ENCODE measurements at regions not wholly inside any gene's neighbourhood (a gene's known extent, or its start where the extent isn't known, plus 50 kb on each side); places are given as distances from the start of the nearest gene placed in this dataset.
"Not testable (repeated sequence)": the region's sequence is repeated elsewhere in the genome, so short reads cannot be mapped to it uniquely, and the experiment has no call there.

DNA sequence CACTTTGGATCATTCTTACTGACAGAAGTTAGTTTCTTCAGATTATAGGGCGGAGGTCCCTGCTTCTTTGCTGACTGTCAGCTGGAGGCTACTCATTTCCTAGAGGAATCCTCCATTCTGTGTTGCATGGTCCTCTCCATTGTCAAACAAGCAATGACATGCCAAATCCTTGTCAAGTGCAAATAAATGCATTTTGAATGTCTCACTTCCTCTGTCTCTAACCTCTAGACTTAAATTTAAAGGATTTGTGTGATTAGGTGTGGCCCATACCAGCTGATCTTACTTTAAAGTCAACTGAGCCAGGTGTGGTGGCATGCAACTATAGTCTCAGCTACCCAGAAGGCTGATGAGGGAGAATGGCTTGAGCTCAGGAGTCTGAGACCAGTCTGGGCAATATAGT is 458.4 kb upstream of the CCDC179 start:
- DNase-seq (ENCODE audit: extremely low read depth, low read depth) = no peak
- no peak for TF ChIP-seq CTCF (IDR thresholded peaks at IDR 0.05; ENCODE audit: low read depth, low read length)

GRCh38 chr11:23320131-23320530 is 459.9 kb upstream of the CCDC179 start:
- no peak for DNase-seq (ENCODE audit: extremely low read depth, low read depth)
- TF ChIP-seq CTCF (IDR thresholded peaks at IDR 0.05; ENCODE audit: low read depth, low read length) = no peak

- DNase-seq (ENCODE audit: extremely low read depth, low read depth) = not testable (repeated sequence)
These were observed 475.3 kb upstream of the CCDC179 start for GRCh38 chr11:23335586-23335985.

- TF ChIP-seq CTCF (IDR thresholded peaks at IDR 0.05; ENCODE audit: low read depth, low read length) = no peak
- DNase-seq (ENCODE audit: extremely low read depth, low read depth) = no peak
These were observed 476.7 kb upstream of the CCDC179 start for GRCh38 chr11:23336961-23337360.

- no peak for DNase-seq (ENCODE audit: extremely low read depth, low read depth)
- TF ChIP-seq CTCF (IDR thresholded peaks at IDR 0.05; ENCODE audit: low read depth, low read length) = no peak
These were observed 493.3 kb upstream of the CCDC179 start for GRCh38 chr11:23353611-23354010.

DNA sequence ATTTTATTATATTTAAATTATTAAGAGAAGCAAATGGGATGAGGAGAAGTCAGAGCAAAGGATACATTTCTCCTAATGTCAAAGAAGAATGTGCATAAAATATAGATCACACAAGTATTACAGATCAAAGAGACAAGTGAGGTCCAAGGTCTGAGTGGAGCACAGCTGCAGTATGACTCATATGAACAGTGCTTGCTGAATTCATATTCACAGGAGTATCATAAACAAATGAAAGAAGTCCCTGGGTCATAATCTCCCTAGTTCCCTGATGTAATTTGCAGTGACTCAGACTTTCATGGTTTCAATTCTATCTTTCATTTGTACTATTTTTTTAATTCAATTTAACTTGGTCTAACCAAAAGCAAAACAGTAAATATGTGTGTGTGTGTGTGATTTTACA is 499.0 kb upstream of the CCDC179 start:
- peak; percentile 54 for DNase-seq (ENCODE audit: extremely low read depth, low read depth)
- no peak for TF ChIP-seq CTCF (IDR thresholded peaks at IDR 0.05; ENCODE audit: low read depth, low read length)

DNA sequence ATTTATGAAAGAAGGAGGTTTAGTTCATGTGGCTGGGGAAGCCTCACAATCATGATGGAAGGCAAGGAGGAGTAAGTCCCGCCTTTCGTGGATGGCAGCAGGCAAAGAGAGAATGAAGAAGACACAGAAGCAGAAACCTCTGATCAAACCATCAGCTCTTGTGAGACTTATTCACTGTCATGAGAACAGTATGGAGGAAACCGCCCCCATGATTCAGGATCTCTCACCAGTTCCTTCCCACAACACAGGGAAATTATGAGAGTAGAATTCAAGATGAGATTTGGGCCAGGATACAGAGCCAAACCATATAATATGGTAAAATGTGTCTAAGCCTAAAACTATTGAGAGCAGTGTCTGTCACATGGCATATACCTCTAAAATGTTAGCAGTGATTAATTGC is 503.8 kb upstream of the CCDC179 start:
- TF ChIP-seq CTCF (IDR thresholded peaks at IDR 0.05; ENCODE audit: low read depth, low read length) = no peak
- no peak for DNase-seq (ENCODE audit: extremely low read depth, low read depth)

GRCh38 chr11:23370580-23371275 is 510.5 kb upstream of the CCDC179 start:
- DNase-seq (ENCODE audit: extremely low read depth, low read depth) = no peak
- no peak for TF ChIP-seq CTCF (IDR thresholded peaks at IDR 0.05; ENCODE audit: low read depth, low read length)

Measured in AG09319 (cell line).